Ovary (tissue), 3 donors: ENCODE measurements at regions not wholly inside any gene's neighbourhood (a gene's known extent, or its start where the extent isn't known, plus 50 kb on each side); places are given as distances from the start of the nearest gene placed in this dataset.

ENCODE experiments used
- EP300 ChIP-seq: sonication (generic); formaldehyde crosslinking; IDR thresholded peaks from one replicate; pipeline ENCODE4 v1.6.1; 2017; ENCODE audit warnings: antibody characterized with exemption
- TF ChIP-seq, protein P1 (sequence below), 3 donors: fragments of 450-650 bp in 2 of 3; fragments of 200-600 bp in 1 of 3; IDR thresholded peaks; one replicate each; pipeline versions ENCODE4 v1.5.1 to v1.8.0; 2016 to 2022; ENCODE audit warnings: antibody characterized with exemption in 3 of 3, mild to moderate bottlenecking in 1 of 3
- donor health status: DM: no; HTN: no; CAD: no.

- no peak for TF ChIP-seq EP300
- TF ChIP-seq, protein P1, sequence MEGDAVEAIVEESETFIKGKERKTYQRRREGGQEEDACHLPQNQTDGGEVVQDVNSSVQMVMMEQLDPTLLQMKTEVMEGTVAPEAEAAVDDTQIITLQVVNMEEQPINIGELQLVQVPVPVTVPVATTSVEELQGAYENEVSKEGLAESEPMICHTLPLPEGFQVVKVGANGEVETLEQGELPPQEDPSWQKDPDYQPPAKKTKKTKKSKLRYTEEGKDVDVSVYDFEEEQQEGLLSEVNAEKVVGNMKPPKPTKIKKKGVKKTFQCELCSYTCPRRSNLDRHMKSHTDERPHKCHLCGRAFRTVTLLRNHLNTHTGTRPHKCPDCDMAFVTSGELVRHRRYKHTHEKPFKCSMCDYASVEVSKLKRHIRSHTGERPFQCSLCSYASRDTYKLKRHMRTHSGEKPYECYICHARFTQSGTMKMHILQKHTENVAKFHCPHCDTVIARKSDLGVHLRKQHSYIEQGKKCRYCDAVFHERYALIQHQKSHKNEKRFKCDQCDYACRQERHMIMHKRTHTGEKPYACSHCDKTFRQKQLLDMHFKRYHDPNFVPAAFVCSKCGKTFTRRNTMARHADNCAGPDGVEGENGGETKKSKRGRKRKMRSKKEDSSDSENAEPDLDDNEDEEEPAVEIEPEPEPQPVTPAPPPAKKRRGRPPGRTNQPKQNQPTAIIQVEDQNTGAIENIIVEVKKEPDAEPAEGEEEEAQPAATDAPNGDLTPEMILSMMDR (IDR thresholded peaks at IDR 0.05): no peak
These were observed 321.0 kb upstream of the TRPC7 start for GRCh38 chr5:136686192-136686872.
